Skeletal muscle satellite cell (primary cell): ENCODE measurements at regions not wholly inside any gene's neighbourhood (a gene's known extent, or its start where the extent isn't known, plus 50 kb on each side); places are given as distances from the start of the nearest gene placed in this dataset.
"Not testable (repeated sequence)": the region's sequence is repeated elsewhere in the genome, so short reads cannot be mapped to it uniquely, and the experiment has no call there.

Experiments used
- H3K27me3 ChIP-seq: 2 replicates; pipeline ENCODE4 v1.7.0; 2013; ENCODE audit warnings: low read length; ENCODE audit not compliant: control insufficient read depth, insufficient read depth
- H3K36me3 ChIP-seq: 2 replicates; pipeline ENCODE4 v1.7.0; 2013; ENCODE audit warnings: mild to moderate bottlenecking, control low read depth, low read length; ENCODE audit not compliant: insufficient read depth
- H3K4me1 ChIP-seq: 2 replicates; pipeline ENCODE4 v1.7.0; 2013; ENCODE audit warnings: low read length; ENCODE audit not compliant: control insufficient read depth, insufficient read depth
- H3K4me2 ChIP-seq: 2 replicates; pipeline ENCODE4 v1.7.0; 2013; ENCODE audit warnings: mild to moderate bottlenecking, low read length
- H3K4me3 ChIP-seq: 2 replicates; pipeline ENCODE4 v1.7.0; 2013; ENCODE audit warnings: low read length
- H3K9ac ChIP-seq: 2 replicates; pipeline ENCODE4 v1.7.0; 2013; ENCODE audit warnings: mild to moderate bottlenecking, low read depth, low read length, moderate library complexity
- H3K9me3 ChIP-seq: replicated peaks from 2 replicates; pipeline ENCODE4 v1.7.0; 2013; ENCODE audit warnings: mild to moderate bottlenecking, control low read depth, low read length

DNA sequence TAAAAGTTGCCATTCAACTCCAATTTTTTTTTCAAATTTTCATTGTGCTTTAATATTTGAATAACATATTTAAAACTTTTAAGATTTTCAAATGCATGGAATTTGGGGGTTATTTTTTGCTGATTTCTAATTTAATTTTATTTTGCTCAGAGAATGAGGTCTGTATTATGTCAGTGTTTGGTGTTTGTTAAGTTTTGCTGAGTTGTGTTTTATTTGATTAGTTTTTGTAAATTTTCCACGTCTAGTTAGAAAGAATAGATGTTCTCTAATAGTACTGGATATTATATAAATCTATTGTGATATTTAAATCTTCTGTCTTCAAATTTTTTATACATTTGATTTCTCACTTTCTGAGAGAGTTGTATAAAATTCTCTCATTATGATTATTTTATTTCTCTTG, 145.9 kb downstream of the MACIR start:
- Histone ChIP-seq H3K4me3 (no peak overlapping the region), H3K9ac (no peak overlapping the region), H3K36me3 (no peaks in the 10 kb centered on the region), H3K9me3 (no peaks in the 10 kb centered on the region), H3K27me3 (no peaks in the 10 kb centered on the region), H3K4me1 (no peaks in the 10 kb centered on the region), H3K4me2 (no peak overlapping the region)

- Histone ChIP-seq H3K36me3 (no peaks in the 10 kb centered on the region), H3K4me3 (no peak overlapping the region), H3K27me3 (no peaks in the 10 kb centered on the region), H3K9me3 (no peaks in the 10 kb centered on the region), H3K4me1 (no peaks in the 10 kb centered on the region), H3K9ac (no peak overlapping the region), H3K4me2 (no peak overlapping the region)
Observed at GRCh38 chr5:103402851-103403250, 144.3 kb downstream of the MACIR start.

- Histone ChIP-seq H3K9me3 (no peaks in the 10 kb centered on the region), H3K9ac (no peak overlapping the region), H3K36me3 (no peaks in the 10 kb centered on the region), H3K27me3 (no peaks in the 10 kb centered on the region), H3K4me3 (no peak overlapping the region), H3K4me2 (no peak overlapping the region), H3K4me1 (no peaks in the 10 kb centered on the region)
Observed at GRCh38 chr5:103397739-103398581, 139.4 kb downstream of the MACIR start.

DNA sequence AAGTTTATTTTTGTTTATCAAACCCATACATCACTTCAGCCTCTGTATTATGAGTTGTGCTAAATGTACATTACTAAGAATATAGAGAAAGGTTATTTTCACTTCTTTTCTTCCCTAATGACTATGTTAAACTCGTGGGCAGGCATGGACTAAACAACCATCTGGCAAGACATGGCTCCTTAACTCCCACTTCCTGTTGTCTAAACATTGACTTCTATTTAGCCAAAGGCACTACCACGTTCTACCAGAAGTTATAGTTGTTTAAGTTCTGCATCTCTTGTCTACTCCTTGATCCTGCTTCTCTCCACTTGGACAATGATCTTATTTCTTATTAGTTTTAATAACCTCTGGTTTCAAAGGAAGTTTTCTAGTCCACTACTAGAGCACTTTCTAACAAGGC, 136.1 kb downstream of the MACIR start:
- Histone ChIP-seq H3K36me3 (no peaks in the 10 kb centered on the region), H3K4me2 (no peak overlapping the region), H3K9me3 (no peaks in the 10 kb centered on the region), H3K27me3 (no peaks in the 10 kb centered on the region), H3K4me1 (no peaks in the 10 kb centered on the region), H3K4me3 (no peak overlapping the region), H3K9ac (no peak overlapping the region)

DNA sequence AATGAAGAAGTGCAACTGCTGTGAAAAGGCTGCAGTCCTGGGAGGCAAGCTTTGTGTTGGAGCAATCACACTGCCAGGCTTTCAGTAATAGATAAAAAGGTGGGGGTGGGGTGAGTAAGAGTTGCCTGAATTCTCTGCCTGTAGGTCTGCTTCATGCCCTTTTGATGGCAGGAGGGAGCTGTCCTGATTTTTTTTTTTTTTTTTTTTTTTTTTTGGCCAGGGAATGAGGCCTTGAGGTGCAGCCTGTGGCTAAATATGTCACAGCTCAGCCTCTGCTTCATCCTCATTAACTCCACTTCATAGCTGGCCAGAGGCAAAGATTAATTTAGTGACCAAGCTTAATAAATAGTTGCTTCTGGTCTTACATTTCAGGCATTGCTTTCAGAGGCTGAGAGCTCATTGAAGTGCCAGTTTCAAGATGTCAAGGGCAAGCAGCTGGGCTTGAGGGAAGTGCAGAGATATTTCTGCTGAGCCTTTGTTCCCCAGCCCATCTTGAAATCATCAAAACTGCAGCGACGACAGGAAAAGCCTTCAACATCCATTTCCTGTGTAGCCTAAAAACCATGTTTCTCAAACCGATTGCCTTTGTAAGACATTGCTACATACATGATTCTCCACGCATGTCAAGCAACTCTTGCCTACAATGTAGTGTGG, 134.7 kb downstream of the MACIR start:
- no peak overlapping the region for H3K4me2 ChIP-seq
- no peaks in the 10 kb centered on the region for H3K27me3 ChIP-seq
- no peaks in the 10 kb centered on the region for H3K36me3 ChIP-seq
- no peak overlapping the region for H3K9ac ChIP-seq
- no peaks in the 10 kb centered on the region for H3K4me1 ChIP-seq
- H3K4me3 ChIP-seq: no peak overlapping the region
- no peaks in the 10 kb centered on the region for H3K9me3 ChIP-seq

DNA sequence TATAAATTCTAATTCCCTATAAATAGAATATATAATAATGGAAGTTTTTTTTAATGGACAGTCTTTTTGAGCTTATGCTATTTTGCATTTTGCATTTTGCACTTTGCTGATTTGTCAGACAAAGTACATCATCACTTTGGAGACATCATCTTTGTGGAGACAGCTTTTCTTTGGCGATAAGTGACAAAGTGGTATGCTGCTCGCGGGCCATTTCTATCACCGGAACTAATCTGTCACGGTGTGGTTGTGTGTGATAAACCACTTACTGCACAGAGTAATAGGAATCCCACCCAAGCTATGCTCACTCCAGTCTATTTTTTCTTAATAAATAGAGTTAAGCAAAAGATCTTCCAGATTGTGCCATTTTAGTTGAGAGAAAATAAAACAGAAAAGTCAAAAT, 133.1 kb downstream of the MACIR start:
- H3K4me2 ChIP-seq: no peak overlapping the region
- no peak overlapping the region for H3K9ac ChIP-seq
- no peaks in the 10 kb centered on the region for H3K27me3 ChIP-seq
- H3K4me3 ChIP-seq: no peak overlapping the region
- H3K4me1 ChIP-seq: no peaks in the 10 kb centered on the region
- no peaks in the 10 kb centered on the region for H3K9me3 ChIP-seq
- H3K36me3 ChIP-seq: no peaks in the 10 kb centered on the region

- no peaks in the 10 kb centered on the region for H3K27me3 ChIP-seq
- no peaks in the 10 kb centered on the region for H3K36me3 ChIP-seq
- no peak overlapping the region for H3K4me2 ChIP-seq
- H3K4me3 ChIP-seq: no peak overlapping the region
- H3K4me1 ChIP-seq: no peaks in the 10 kb centered on the region
- no peak overlapping the region for H3K9ac ChIP-seq
- no peaks in the 10 kb centered on the region for H3K9me3 ChIP-seq
Observed at GRCh38 chr5:103389846-103390245, 131.3 kb downstream of the MACIR start.

DNA sequence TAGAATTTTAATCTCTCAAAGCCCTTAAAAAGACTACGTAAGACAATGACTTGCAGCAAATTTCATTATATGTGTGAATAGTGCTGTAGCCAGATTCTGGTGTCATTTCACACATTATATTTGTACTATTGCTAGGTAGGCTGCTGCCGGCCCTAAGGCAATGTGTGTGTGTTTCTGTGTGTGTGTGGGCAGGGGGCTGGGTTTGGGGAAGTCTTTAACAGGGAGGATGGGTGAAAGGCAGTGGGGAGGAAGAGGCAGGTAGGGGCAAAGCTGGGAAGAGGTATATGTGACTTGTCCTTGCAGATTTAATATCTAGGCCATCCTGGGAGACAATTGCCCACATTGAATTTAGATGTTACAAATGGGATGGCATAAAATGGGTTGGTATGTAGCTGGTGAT, 130.8 kb downstream of the MACIR start:
- no peaks in the 10 kb centered on the region for H3K4me1 ChIP-seq
- no peaks in the 10 kb centered on the region for H3K36me3 ChIP-seq
- no peak overlapping the region for H3K4me2 ChIP-seq
- no peaks in the 10 kb centered on the region for H3K9me3 ChIP-seq
- H3K9ac ChIP-seq: no peak overlapping the region
- H3K27me3 ChIP-seq: no peaks in the 10 kb centered on the region
- no peak overlapping the region for H3K4me3 ChIP-seq

- H3K4me1 ChIP-seq: no peaks in the 10 kb centered on the region
Observed at GRCh38 chr5:103385722-103386121, 127.2 kb downstream of the MACIR start.

DNA sequence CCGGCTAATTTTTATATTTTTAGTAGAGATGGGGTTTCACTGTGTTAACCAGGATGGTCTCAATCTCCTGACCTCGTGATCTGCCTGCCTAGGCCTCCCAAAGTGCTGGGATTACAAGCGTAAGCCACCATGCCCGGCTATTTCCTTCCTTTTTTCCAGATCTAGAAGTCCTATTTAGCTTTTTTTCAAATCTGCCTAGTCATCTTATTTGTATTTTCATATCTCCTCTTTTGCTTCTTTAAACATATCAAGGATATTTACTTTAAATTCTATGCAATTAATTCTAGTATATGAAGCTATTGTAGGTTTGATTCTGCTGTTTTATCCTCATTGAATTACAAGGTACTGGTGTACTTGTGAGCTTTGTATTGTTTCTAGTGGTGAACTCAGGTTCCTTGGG, 119.1 kb downstream of the MACIR start:
- H3K9ac ChIP-seq, H3K9me3 ChIP-seq, H3K27me3 ChIP-seq, H3K4me3 ChIP-seq, H3K4me2 ChIP-seq, H3K36me3 ChIP-seq: not testable (repeated sequence)
- H3K4me1 ChIP-seq: peaks cover 21% of the 10 kb centered on the region

More at GRCh38 chr5:103385722-103386121, 127.2 kb downstream of the MACIR start:
- Histone ChIP-seq H3K27me3 (no peaks in the 10 kb centered on the region), H3K36me3 (no peaks in the 10 kb centered on the region), H3K9ac (no peak overlapping the region), H3K4me2 (no peak overlapping the region), H3K4me3 (no peak overlapping the region), H3K9me3 (no peaks in the 10 kb centered on the region)

DNA sequence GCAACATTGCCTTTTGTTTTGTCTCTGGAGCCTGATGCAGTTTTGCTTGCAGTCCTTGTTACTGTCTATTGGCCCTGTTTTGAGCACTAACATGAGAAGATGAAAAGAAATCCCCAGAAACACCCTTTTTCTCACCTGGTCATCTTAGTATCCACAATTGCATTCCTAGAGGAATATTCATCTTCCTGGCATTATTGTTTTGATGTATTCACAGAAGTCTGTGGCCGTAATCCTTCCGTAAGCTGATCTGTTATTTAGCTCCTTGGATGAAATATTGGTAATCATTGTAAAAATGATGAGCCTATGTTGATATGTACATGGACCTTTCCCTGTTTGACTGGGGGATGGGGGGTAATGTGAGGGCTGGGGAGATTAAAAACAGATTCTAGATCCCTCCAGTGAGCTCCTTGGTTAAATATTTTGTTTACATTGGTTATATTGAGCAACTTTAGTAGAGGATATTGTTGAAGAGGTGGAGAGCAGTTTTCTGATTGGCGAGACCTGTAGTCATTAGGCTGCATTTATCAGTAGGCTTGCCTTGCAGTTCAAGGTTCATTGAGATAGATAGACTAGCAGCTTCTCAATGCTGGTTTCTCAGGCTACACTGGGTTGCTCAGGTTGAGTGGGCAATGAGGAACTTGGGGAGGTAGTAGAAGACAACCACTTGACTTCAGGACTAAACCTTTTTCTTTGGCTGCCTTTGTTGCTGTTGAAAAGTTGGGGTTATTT, 117.5 kb downstream of the MACIR start:
- H3K36me3 ChIP-seq: no peaks in the 10 kb centered on the region
- H3K9me3 ChIP-seq: no peaks in the 10 kb centered on the region
- no peak overlapping the region for H3K9ac ChIP-seq
- no peak overlapping the region for H3K4me2 ChIP-seq
- no peak overlapping the region for H3K4me3 ChIP-seq
- no peaks in the 10 kb centered on the region for H3K27me3 ChIP-seq
- peaks cover 21% of the 10 kb centered on the region for H3K4me1 ChIP-seq
